ENCODE measurements at regions not wholly inside any gene's neighbourhood (a gene's known extent, or its start where the extent isn't known, plus 50 kb on each side); places are given as distances from the start of the nearest gene placed in this dataset.

DNA sequence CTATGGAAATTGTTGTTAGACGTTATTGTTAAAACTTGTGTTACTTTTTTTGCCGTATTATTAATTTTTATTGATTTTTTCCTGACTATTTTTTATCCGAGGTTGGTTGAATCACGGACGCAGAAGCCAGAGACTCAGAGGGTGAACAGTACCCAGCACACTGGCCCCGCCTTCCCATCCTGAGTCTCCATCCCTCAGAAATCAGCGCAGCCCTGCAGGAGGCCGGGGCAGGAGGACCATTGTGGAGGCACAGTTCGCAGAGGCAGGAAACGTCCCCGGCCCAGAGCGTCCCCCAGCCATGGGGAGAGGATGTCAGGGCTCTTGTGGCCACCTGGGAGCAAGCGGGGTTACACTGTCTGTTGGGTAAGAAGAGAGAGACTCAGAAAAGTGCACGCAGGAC is 843.0 kb downstream of the BRD1 start:
- TF ChIP-seq, protein P1, sequence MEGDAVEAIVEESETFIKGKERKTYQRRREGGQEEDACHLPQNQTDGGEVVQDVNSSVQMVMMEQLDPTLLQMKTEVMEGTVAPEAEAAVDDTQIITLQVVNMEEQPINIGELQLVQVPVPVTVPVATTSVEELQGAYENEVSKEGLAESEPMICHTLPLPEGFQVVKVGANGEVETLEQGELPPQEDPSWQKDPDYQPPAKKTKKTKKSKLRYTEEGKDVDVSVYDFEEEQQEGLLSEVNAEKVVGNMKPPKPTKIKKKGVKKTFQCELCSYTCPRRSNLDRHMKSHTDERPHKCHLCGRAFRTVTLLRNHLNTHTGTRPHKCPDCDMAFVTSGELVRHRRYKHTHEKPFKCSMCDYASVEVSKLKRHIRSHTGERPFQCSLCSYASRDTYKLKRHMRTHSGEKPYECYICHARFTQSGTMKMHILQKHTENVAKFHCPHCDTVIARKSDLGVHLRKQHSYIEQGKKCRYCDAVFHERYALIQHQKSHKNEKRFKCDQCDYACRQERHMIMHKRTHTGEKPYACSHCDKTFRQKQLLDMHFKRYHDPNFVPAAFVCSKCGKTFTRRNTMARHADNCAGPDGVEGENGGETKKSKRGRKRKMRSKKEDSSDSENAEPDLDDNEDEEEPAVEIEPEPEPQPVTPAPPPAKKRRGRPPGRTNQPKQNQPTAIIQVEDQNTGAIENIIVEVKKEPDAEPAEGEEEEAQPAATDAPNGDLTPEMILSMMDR (IDR thresholded peaks at IDR 0.05; ENCODE audit: low read depth, low read length, poor library complexity, severe bottlenecking): no peak
- no peak for TF ChIP-seq EZH2phosphoT487 (IDR thresholded peaks at IDR 0.05; ENCODE audit: borderline replicate concordance, low read length)
